BJ (cell line): ENCODE measurements at regions not wholly inside any gene's neighbourhood (a gene's known extent, or its start where the extent isn't known, plus 50 kb on each side); places are given as distances from the start of the nearest gene placed in this dataset.
A peak's percentile ranks its signal among the peaks of the same experiment; 100 is the strongest.

ENCODE experiments used
- CTCF ChIA-PET: fragments of 350-600 bp; formaldehyde crosslinking; extraction: SDS; loops from one replicate; lab custom pipeline; 2021; ENCODE audit warnings: antibody characterized with exemption, inconsistent platforms; lab: Yijun Ruan, JAX
- POLR2A ChIA-PET: fragments of 300-600 bp; sonication (Branson Sonifier 250); formaldehyde crosslinking; extraction: SDS; loops from one replicate; lab custom pipeline; 2021; ENCODE audit warnings: antibody characterized with exemption; lab: Charles Lee
- DNase-seq: peaks from one replicate; pipeline ENCODE4 v3.0.0-alpha.2; 2011; ENCODE audit warnings: low read depth
- H3K27me3 ChIP-seq: 2 replicates; pipeline ENCODE4 v1.6.0; 2011; ENCODE audit warnings: low read length; ENCODE audit not compliant: control insufficient read depth, insufficient read depth
- H3K36me3 ChIP-seq: 2 replicates; pipeline ENCODE4 v1.5.1; 2011; ENCODE audit warnings: low read length; ENCODE audit not compliant: control insufficient read depth, insufficient read depth
- H3K4me3 ChIP-seq: 2 replicates; pipeline ENCODE4 v1.5.1; 2011; ENCODE audit warnings: low read depth, mild to moderate bottlenecking, control low read depth, low read length
- CTCF ChIP-seq: IDR thresholded peaks from 2 replicates; pipeline ENCODE4 v1.5.1; 2011; ENCODE audit warnings: low read depth, mild to moderate bottlenecking, control low read depth, inconsistent platforms, low read length, moderate library complexity; ENCODE audit not compliant: insufficient read depth

DNA sequence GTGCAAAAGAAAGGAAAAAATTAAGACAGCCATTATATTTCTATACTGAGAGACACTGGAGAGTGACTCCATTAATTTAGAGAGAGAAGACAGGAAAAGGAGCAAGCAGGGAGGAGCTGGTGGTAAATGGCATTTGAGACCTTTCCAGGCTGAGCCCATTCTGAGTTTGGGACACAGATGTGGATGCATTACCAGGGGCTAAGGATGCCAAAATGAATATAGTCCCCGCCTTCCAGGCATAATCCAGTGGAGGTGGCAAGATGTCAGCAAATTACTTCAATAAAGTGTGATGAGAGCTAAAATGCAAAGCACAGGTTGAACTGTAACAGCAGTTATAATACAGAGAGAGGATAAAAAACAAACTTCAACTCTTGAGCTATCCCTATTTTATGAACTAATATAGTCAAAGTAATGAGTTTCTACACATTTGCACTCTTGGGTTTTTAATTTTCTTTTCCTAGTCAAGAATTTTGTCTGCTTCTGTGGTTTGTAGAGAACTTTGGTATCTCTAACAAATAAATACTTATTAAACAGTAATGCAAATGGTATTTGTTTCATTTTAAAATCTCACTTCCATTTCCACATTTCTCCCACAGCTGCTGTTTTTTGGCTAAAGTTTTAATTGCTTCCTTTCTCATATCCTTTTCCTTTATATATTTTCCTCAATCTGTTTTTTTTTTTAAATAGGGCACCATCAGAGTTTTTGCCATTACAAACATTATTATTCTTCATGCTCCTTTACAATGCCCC, 228.2 kb upstream of the KCNK2 start:
- H3K27me3 ChIP-seq, result no peaks in the 10 kb centered on the region
- ChIA-PET POLR2A (no interaction called here), CTCF (interaction anchor here (1.3 to 2.0 kb wide), 2 partner anchors 20 to 233 kb away, joined by 3 to 4 read pairs; no protein-coding TSS in a partner anchor)

GRCh38 chr1:214856843-214857242, 225.7 kb upstream of the KCNK2 start:
- ChIA-PET CTCF (no interaction called here), POLR2A (no interaction called here)
- Histone ChIP-seq H3K36me3 (no peaks in the 10 kb centered on the region), H3K4me3 (no peak overlapping the region), H3K27me3 (no peaks in the 10 kb centered on the region)
- DNase-seq, result no peak
- TF ChIP-seq CTCF, result no peak

More for the DNA sequence above, 228.2 kb upstream of the KCNK2 start:
- no peak overlapping the region for H3K4me3 ChIP-seq
- no peak for TF ChIP-seq CTCF
- H3K36me3 ChIP-seq, result no peaks in the 10 kb centered on the region
- no peak for DNase-seq

- CTCF ChIA-PET, result no interaction called here
- H3K27me3 ChIP-seq, result no peaks in the 10 kb centered on the region
- DNase-seq, result peak; percentile 73
- POLR2A ChIA-PET, result no interaction called here
- TF ChIP-seq CTCF, result no peak
- no peaks in the 10 kb centered on the region for H3K36me3 ChIP-seq
- no peak overlapping the region for H3K4me3 ChIP-seq
Measured at GRCh38 chr1:214857716-214858115, 224.8 kb upstream of the KCNK2 start.

GRCh38 chr1:214859647-214860046, 222.9 kb upstream of the KCNK2 start:
- H3K4me3 ChIP-seq, result no peak overlapping the region

More at GRCh38 chr1:214859647-214860046, 222.9 kb upstream of the KCNK2 start:
- TF ChIP-seq CTCF, result no peak
- DNase-seq, result no peak
- Histone ChIP-seq H3K27me3 (no peaks in the 10 kb centered on the region), H3K36me3 (no peaks in the 10 kb centered on the region)
- ChIA-PET POLR2A (no interaction called here), CTCF (interaction anchor here (1.5 to 2.6 kb wide), 2 partner anchors 20 to 232 kb away, joined by 3 to 6 read pairs; no protein-coding TSS in a partner anchor)
